PC-3 (cell line): ENCODE measurements at regions not wholly inside any gene's neighbourhood (a gene's known extent, or its start where the extent isn't known, plus 50 kb on each side); places are given as distances from the start of the nearest gene placed in this dataset.

Experiments used
- ATAC-seq: fragments of 200-7000 bp; cut with Tn5 transposase; 2 replicates; pipeline ENCODE4 v1.9.1; 2020; ENCODE audit warnings: mild to moderate bottlenecking, moderate library complexity
- BruUV-seq: library from RNA; stranded (reverse); fragments of 400-500 nt; replicated peaks from 2 replicates; lab custom pipeline; 2021; lab: Mats Ljungman, UMichigan
- CTCF ChIA-PET: fragments of 300-600 bp; sonication (Branson Sonifier 250); formaldehyde crosslinking; loops from one replicate; lab custom pipeline; 2022; ENCODE audit warnings: antibody characterized with exemption; lab: Charles Lee
- POLR2A ChIA-PET: fragments of 300-600 bp; sonication (Branson Sonifier 250); formaldehyde crosslinking; loops from one replicate; lab custom pipeline; 2022; ENCODE audit warnings: antibody characterized with exemption; ENCODE audit not compliant: unreplicated experiment; lab: Charles Lee
- DNase-seq: peaks from one replicate; pipeline ENCODE4 v3.0.0-alpha.2; 2015
- H2AFZ ChIP-seq: fragments of 300-600 bp; sonication (generic); 2 replicates; pipeline ENCODE4 v1.6.0; 2016; ENCODE audit warnings: antibody characterized with exemption, low read length
- H3F3A ChIP-seq: fragments of 300-600 bp; sonication (generic); one replicate; pipeline ENCODE4 v1.6.0; 2017; ENCODE audit warnings: antibody characterized with exemption, low read length, control low read depth, mild to moderate bottlenecking; ENCODE audit not compliant: unreplicated experiment
- H3K27ac ChIP-seq: fragments of 300-600 bp; sonication (generic); 2 replicates; pipeline ENCODE4 v1.5.1; 2016; ENCODE audit warnings: mild to moderate bottlenecking, low read length
- H3K27me3 ChIP-seq: fragments of 300-600 bp; sonication (generic); 2 replicates; pipeline ENCODE4 v1.6.1; 2016; ENCODE audit warnings: low read length, mixed read lengths
- H3K36me3 ChIP-seq: fragments of 300-600 bp; sonication (generic); 2 replicates; pipeline ENCODE4 v1.6.1; 2016; ENCODE audit warnings: low read depth, mixed run types, low read length, mixed read lengths
- H3K4me1 ChIP-seq: fragments of 300-600 bp; sonication (generic); 2 replicates; pipeline ENCODE4 v1.5.1; 2016; ENCODE audit warnings: low read length; ENCODE audit not compliant: insufficient read depth
- H3K4me2 ChIP-seq: fragments of 300-600 bp; sonication (generic); 2 replicates; pipeline ENCODE4 v1.6.0; 2016; ENCODE audit warnings: low read length
- H3K4me3 ChIP-seq: fragments of 300-600 bp; sonication (generic); 2 replicates; pipeline ENCODE4 v1.5.1; 2016; ENCODE audit warnings: mild to moderate bottlenecking, low read length, mixed read lengths
- H3K79me2 ChIP-seq: fragments of 300-600 bp; sonication (generic); 2 replicates; pipeline ENCODE4 v1.6.1; 2017; ENCODE audit warnings: low read length, mixed read lengths
- H3K9ac ChIP-seq: fragments of 300-600 bp; sonication (generic); 2 replicates; pipeline ENCODE4 v1.6.0; 2016; ENCODE audit warnings: mild to moderate bottlenecking, low read length
- H3K9me2 ChIP-seq: fragments of 300-600 bp; sonication (generic); replicated peaks from 2 replicates; pipeline ENCODE4 v1.6.1; 2016; ENCODE audit warnings: mixed run types, low read length, mixed read lengths
- H3K9me3 ChIP-seq: fragments of 300-600 bp; sonication (generic); 2 replicates; pipeline ENCODE4 v1.6.1; 2016; ENCODE audit warnings: low read length, mixed read lengths
- H4K20me1 ChIP-seq: fragments of 300-600 bp; sonication (generic); 2 replicates; pipeline ENCODE4 v1.6.1; 2016; ENCODE audit warnings: low read length, mixed read lengths
- EZH2 ChIP-seq: fragments of 300-600 bp; sonication (generic); IDR thresholded peaks from one replicate; pipeline ENCODE4 v1.6.1; 2017; ENCODE audit warnings: antibody characterized with exemption, mild to moderate bottlenecking, low read length; ENCODE audit not compliant: unreplicated experiment
- EZH2phosphoT487 ChIP-seq: fragments of 300-600 bp; sonication (generic); IDR thresholded peaks from 2 replicates; pipeline ENCODE4 v1.6.1; 2018; ENCODE audit warnings: mild to moderate bottlenecking, antibody characterized with exemption, low read length, borderline replicate concordance
- intact Hi-C: fragments of 100-400 bp; cut with micrococcal nuclease; formaldehyde crosslinking; loops from 2 replicates; pipeline ENCODE4 v1.9.0; 2023
- TF ChIP-seq, protein P1 (sequence below): fragments of 300-600 bp; sonication (generic); conservative IDR thresholded peaks from 2 replicates; pipeline ENCODE4 v1.5.1; 2017; ENCODE audit warnings: antibody characterized with exemption, low read depth, mild to moderate bottlenecking, low read length

DNA sequence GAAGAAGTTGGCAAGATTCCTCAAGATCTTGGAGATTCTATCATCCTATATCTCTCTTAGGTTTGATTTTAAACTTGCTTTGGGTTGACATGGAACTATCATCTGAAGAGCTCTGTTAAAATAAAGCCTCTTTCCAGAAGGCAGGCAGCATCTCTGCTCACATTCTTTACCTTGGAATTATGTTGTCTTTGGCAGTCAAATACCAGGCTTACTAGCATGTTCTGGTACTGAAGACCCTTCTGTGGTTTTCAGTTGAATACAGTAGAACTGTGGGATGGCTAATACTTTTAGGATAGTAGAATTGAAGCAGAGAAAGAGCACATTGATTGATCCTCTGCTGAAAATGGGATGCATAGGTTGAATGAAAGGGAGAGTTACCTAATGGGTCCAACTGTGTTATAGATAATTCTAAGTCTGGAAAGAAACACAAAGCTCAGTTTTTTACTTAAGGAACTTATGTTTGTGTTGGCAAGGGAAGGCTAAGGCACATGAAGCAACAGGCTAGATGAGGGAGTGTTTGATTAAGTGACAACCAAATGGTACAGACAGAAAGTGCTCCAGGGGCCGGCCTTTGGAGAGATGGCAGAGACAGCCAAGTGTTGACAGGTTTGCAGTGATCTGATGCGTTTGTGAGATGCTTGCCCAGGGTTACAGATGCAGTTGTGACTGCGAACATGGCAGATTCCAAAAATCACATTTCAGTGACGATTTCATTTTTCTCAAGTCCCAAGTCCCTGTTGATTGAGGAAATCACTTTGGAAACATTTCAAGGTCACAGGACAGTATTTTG lies 397.9 kb downstream of the MEIS1 start:
- TF ChIP-seq EZH2 (no peak), EZH2phosphoT487 (no peak)
- TF ChIP-seq, protein P1, sequence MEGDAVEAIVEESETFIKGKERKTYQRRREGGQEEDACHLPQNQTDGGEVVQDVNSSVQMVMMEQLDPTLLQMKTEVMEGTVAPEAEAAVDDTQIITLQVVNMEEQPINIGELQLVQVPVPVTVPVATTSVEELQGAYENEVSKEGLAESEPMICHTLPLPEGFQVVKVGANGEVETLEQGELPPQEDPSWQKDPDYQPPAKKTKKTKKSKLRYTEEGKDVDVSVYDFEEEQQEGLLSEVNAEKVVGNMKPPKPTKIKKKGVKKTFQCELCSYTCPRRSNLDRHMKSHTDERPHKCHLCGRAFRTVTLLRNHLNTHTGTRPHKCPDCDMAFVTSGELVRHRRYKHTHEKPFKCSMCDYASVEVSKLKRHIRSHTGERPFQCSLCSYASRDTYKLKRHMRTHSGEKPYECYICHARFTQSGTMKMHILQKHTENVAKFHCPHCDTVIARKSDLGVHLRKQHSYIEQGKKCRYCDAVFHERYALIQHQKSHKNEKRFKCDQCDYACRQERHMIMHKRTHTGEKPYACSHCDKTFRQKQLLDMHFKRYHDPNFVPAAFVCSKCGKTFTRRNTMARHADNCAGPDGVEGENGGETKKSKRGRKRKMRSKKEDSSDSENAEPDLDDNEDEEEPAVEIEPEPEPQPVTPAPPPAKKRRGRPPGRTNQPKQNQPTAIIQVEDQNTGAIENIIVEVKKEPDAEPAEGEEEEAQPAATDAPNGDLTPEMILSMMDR: no peak
- intact Hi-C loops: no loop called here
- no peaks in the 10 kb centered on the region for H3K9me3 ChIP-seq
- no peaks in the 10 kb centered on the region for H4K20me1 ChIP-seq
- H3K4me2 ChIP-seq: no peak overlapping the region
- DNase-seq (no peak), ATAC-seq (no peak)
- no peaks in the 10 kb centered on the region for H3K36me3 ChIP-seq
- H3K79me2 ChIP-seq: no peaks in the 10 kb centered on the region
- no TSS peak for BruUV-seq
- 0 out of 2 replicates have a peak, but pooled peaks cover 7% of the 10 kb centered on the region for H3K27me3 ChIP-seq
- H3K4me3 ChIP-seq: no peak overlapping the region
- no peak overlapping the region for H3K27ac ChIP-seq
- no peaks in the 10 kb centered on the region; the same call in 1 of the 2 replicates for H3K9me2 ChIP-seq
- no peak overlapping the region for H3K9ac ChIP-seq
- CTCF ChIA-PET: no interaction called here
- no peak overlapping the region for H2AFZ ChIP-seq
- H3K4me1 ChIP-seq: no peaks in the 10 kb centered on the region
- POLR2A ChIA-PET: no interaction called here
- no peaks in the 10 kb centered on the region for H3F3A ChIP-seq

DNA sequence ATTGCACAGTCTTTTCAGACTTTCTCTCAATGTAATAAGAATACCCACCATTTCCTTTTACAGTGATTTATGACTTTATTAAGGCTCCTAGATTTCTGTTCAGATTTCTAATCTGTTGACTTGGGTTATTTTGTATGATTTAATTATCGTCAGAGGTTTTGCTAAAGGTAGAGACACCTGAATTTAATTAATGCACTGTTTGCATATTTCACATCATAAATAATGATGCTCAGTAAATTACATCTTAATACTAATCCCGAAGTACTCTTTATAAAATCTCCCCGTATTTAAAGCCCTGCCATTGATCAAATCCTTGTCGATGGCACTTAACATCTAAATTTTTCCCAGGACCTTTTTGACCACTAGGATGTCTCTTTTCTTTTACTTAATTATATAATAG lies 399.9 kb downstream of the MEIS1 start:
- intact Hi-C loops: no loop called here
- CTCF ChIA-PET: no interaction called here
- H3K9ac ChIP-seq: no peak overlapping the region
- no peaks in the 10 kb centered on the region for H3F3A ChIP-seq
- BruUV-seq: no TSS peak
- ATAC-seq: no peak
- POLR2A ChIA-PET: no interaction called here
- no peak overlapping the region for H2AFZ ChIP-seq
- no peaks in the 10 kb centered on the region for H4K20me1 ChIP-seq
- no peak overlapping the region for H3K4me2 ChIP-seq
- H3K36me3 ChIP-seq: no peaks in the 10 kb centered on the region
- no peaks in the 10 kb centered on the region for H3K27me3 ChIP-seq
- no peaks in the 10 kb centered on the region for H3K79me2 ChIP-seq
- H3K4me1 ChIP-seq: peaks cover 5% of the 10 kb centered on the region; the same call in 1 of the 2 replicates
- no peak overlapping the region for H3K27ac ChIP-seq
- TF ChIP-seq EZH2phosphoT487: no peak
- no peak for TF ChIP-seq EZH2
- TF ChIP-seq, protein P1: no peak
- H3K9me3 ChIP-seq: no peaks in the 10 kb centered on the region
- H3K4me3 ChIP-seq: no peak overlapping the region
- H3K9me2 ChIP-seq: no peaks in the 10 kb centered on the region; the same call in 1 of the 2 replicates
- no peak for DNase-seq

DNA sequence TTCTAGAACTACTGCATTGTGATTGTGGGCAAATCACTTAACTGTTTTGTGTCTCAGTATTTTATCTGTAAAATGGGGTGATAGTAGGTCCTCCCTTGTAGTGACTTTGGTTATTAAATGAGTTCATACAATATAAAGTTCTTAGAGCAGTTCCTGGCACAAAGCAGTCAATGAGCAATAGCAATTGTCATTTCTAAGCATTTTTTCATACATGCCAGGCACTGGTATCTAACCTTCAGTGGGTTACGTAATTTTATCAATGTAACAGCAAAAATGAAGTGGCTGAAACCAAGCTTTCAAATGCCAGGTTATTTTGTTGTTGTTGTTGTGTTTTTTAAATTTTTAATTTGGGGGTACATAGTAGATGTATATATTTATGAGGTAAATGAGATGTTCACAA lies 401.9 kb downstream of the MEIS1 start:
- BruUV-seq: no TSS peak
- H3K4me3 ChIP-seq: no peak overlapping the region
- H3F3A ChIP-seq: no peaks in the 10 kb centered on the region
- H3K27me3 ChIP-seq: no peaks in the 10 kb centered on the region
- H3K4me2 ChIP-seq: no peak overlapping the region
- ATAC-seq (no peak), DNase-seq (no peak)
- H3K4me1 ChIP-seq: peaks cover 17% of the 10 kb centered on the region
- intact Hi-C loops: no loop called here
- H3K79me2 ChIP-seq: no peaks in the 10 kb centered on the region
- no peaks in the 10 kb centered on the region for H3K36me3 ChIP-seq
- H3K9ac ChIP-seq: no peak overlapping the region
- H4K20me1 ChIP-seq: no peaks in the 10 kb centered on the region
- H3K27ac ChIP-seq: no peak overlapping the region
- CTCF ChIA-PET: no interaction called here
- no peak for TF ChIP-seq EZH2
- TF ChIP-seq, protein P1: no peak
- TF ChIP-seq EZH2phosphoT487: no peak
- H3K9me2 ChIP-seq: no peaks in the 10 kb centered on the region; the same call in 1 of the 2 replicates
- H3K9me3 ChIP-seq: no peaks in the 10 kb centered on the region
- no peak overlapping the region for H2AFZ ChIP-seq
- POLR2A ChIA-PET: no interaction called here
